HL-60 (cell line): ENCODE measurements at regions not wholly inside any gene's neighbourhood (a gene's known extent, or its start where the extent isn't known, plus 50 kb on each side); places are given as distances from the start of the nearest gene placed in this dataset.

Experiments
- GABPA ChIP-seq: IDR thresholded peaks from 2 replicates; pipeline ENCODE4 v1.6.1; 2012; ENCODE audit warnings: low read depth
- POLR2AphosphoS5 ChIP-seq: IDR thresholded peaks from 2 replicates; pipeline ENCODE4 v1.6.1; 2012; ENCODE audit warnings: low read depth
- TF ChIP-seq, protein P1 (sequence below): IDR thresholded peaks from one replicate; pipeline ENCODE4 v1.5.1; 2011; ENCODE audit warnings: low read length, control low read depth, inconsistent platforms; ENCODE audit not compliant: insufficient read depth
- TF ChIP-seq, protein P2 (sequence below): IDR thresholded peaks from 2 replicates; pipeline ENCODE4 v1.6.1; 2012; ENCODE audit warnings: low read depth; ENCODE audit not compliant: insufficient replicate concordance

DNA sequence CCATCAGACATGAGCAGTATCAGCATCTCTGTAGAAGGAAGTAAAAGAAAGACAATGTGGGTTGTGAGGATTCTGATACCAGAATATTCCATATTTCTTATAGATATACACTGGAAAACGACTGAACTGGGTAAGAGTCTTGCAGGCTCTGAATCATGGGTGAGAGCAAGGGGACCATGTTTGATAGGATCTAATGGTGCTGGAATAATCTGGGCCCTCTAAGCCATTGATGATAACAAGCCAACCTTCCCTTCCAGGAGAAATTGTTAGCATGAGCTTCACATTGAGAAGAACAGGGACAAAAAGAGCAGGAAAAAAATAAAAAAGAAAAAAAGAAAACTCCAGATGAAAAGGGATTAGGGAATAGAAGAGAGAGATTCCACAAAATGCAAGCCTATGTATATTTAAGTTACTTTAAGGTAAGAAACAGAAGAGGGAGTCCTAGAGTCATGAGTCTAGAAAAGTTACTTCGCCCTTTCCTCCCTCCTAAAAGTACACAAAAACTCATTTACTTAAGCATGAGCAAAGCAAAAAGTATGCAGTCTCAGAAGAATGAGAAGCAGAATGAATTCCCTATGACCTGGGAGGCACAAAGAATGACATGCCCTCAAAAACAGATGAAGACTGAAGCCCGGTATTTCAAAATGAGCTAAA, 181.9 kb downstream of the TMEM26 start:
- TF ChIP-seq, protein P1, sequence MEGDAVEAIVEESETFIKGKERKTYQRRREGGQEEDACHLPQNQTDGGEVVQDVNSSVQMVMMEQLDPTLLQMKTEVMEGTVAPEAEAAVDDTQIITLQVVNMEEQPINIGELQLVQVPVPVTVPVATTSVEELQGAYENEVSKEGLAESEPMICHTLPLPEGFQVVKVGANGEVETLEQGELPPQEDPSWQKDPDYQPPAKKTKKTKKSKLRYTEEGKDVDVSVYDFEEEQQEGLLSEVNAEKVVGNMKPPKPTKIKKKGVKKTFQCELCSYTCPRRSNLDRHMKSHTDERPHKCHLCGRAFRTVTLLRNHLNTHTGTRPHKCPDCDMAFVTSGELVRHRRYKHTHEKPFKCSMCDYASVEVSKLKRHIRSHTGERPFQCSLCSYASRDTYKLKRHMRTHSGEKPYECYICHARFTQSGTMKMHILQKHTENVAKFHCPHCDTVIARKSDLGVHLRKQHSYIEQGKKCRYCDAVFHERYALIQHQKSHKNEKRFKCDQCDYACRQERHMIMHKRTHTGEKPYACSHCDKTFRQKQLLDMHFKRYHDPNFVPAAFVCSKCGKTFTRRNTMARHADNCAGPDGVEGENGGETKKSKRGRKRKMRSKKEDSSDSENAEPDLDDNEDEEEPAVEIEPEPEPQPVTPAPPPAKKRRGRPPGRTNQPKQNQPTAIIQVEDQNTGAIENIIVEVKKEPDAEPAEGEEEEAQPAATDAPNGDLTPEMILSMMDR = no peak
- TF ChIP-seq, protein P2, sequence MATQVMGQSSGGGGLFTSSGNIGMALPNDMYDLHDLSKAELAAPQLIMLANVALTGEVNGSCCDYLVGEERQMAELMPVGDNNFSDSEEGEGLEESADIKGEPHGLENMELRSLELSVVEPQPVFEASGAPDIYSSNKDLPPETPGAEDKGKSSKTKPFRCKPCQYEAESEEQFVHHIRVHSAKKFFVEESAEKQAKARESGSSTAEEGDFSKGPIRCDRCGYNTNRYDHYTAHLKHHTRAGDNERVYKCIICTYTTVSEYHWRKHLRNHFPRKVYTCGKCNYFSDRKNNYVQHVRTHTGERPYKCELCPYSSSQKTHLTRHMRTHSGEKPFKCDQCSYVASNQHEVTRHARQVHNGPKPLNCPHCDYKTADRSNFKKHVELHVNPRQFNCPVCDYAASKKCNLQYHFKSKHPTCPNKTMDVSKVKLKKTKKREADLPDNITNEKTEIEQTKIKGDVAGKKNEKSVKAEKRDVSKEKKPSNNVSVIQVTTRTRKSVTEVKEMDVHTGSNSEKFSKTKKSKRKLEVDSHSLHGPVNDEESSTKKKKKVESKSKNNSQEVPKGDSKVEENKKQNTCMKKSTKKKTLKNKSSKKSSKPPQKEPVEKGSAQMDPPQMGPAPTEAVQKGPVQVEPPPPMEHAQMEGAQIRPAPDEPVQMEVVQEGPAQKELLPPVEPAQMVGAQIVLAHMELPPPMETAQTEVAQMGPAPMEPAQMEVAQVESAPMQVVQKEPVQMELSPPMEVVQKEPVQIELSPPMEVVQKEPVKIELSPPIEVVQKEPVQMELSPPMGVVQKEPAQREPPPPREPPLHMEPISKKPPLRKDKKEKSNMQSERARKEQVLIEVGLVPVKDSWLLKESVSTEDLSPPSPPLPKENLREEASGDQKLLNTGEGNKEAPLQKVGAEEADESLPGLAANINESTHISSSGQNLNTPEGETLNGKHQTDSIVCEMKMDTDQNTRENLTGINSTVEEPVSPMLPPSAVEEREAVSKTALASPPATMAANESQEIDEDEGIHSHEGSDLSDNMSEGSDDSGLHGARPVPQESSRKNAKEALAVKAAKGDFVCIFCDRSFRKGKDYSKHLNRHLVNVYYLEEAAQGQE = no peak
- no peak for TF ChIP-seq POLR2AphosphoS5
- TF ChIP-seq GABPA = no peak
